H1 (cell line): ENCODE measurements at regions not wholly inside any gene's neighbourhood (a gene's known extent, or its start where the extent isn't known, plus 50 kb on each side); places are given as distances from the start of the nearest gene placed in this dataset.

Experiments used
- CTCF ChIA-PET: fragments of 300-600 bp; sonication (Branson Sonifier 250); formaldehyde crosslinking; loops from one replicate; lab custom pipeline; 2021; ENCODE audit not compliant: partially characterized antibody; lab: Charles Lee
- POLR2A ChIA-PET: fragments of 300-600 bp; sonication (Branson Sonifier 250); formaldehyde crosslinking; loops from one replicate; lab custom pipeline; 2021; ENCODE audit warnings: inconsistent platforms; ENCODE audit not compliant: partially characterized antibody; lab: Charles Lee
- DNase-seq, 2 experiments: peaks; one replicate each; pipeline versions ENCODE4 v3.0.0 to v3.0.0-alpha.2; 2010 to 2022; ENCODE audit warnings: low spot score in 2 of 2, low read depth in 1 of 2, mixed read lengths in 1 of 2
- FAIRE-seq: peaks from 2 replicates; lab custom pipeline; 2011; peaks lifted over from hg19 to GRCh38; lab: Jason Lieb, UNC
- H2AFZ ChIP-seq: 2 replicates; pipeline ENCODE4 v1.8.1; 2012; ENCODE audit warnings: low read length, inconsistent platforms
- H2AK5ac ChIP-seq: 2 replicates; pipeline ENCODE4 v1.6.1; 2013; ENCODE audit warnings: low read depth, low read length
- H2BK120ac ChIP-seq: replicated peaks from 2 replicates; pipeline ENCODE3; 2013; ENCODE audit warnings: low read depth, low read length, inconsistent platforms
- H2BK12ac ChIP-seq: 2 replicates; pipeline ENCODE4 v1.6.1; 2013; ENCODE audit warnings: low read depth, low read length
- H2BK15ac ChIP-seq: 2 replicates; pipeline ENCODE4 v1.6.1; 2013; ENCODE audit warnings: low read length
- H2BK20ac ChIP-seq: 2 replicates; pipeline ENCODE4 v1.6.1; 2013; ENCODE audit warnings: low read length
- H2BK5ac ChIP-seq: 2 replicates; pipeline ENCODE4 v1.6.1; 2013; ENCODE audit warnings: low read depth, low read length
- H3K14ac ChIP-seq: 2 replicates; pipeline ENCODE4 v1.6.1; 2013; ENCODE audit warnings: inconsistent platforms; ENCODE audit not compliant: insufficient read length
- H3K18ac ChIP-seq: 2 replicates; pipeline ENCODE4 v1.6.1; 2013; ENCODE audit warnings: low read length; ENCODE audit errors: extremely low read depth
- H3K23ac ChIP-seq: 2 replicates; pipeline ENCODE4 v1.6.1; 2013; ENCODE audit warnings: inconsistent platforms; ENCODE audit not compliant: insufficient read length
- H3K23me2 ChIP-seq: 2 replicates; pipeline ENCODE4 v1.6.1; 2013; ENCODE audit warnings: low read depth, low read length
- H3K27ac ChIP-seq: 2 replicates; pipeline ENCODE4 v1.6.1; 2011; ENCODE audit warnings: low read depth, low read length, inconsistent platforms
- H3K27me3 ChIP-seq, 4 experiments: replicated peaks in 1 of 4; 1 replicate in 1 of 4; 2 replicates in 3 of 4; pipeline versions ENCODE4 v1.6.1 to v1.8.1; 2011 to 2013; ENCODE audit warnings: low read length in 3 of 4, mild to moderate bottlenecking in 3 of 4, inconsistent platforms in 2 of 4, mixed read lengths in 2 of 4, moderate library complexity in 1 of 4; ENCODE audit not compliant: control insufficient read depth in 3 of 4, insufficient read depth in 3 of 4; ENCODE audit errors: extremely low read depth in 1 of 4
- H3K36me3 ChIP-seq, 4 experiments: 2 replicates each; pipeline versions ENCODE4 v1.6.1 to v1.8.1; 2011 to 2013; ENCODE audit warnings: mild to moderate bottlenecking in 4 of 4, low read length in 3 of 4, moderate library complexity in 2 of 4, control low read depth in 1 of 4, inconsistent platforms in 1 of 4; ENCODE audit not compliant: insufficient read depth in 4 of 4, control insufficient read depth in 2 of 4
- H3K4ac ChIP-seq: replicated peaks from 2 replicates; pipeline ENCODE3; 2013; ENCODE audit warnings: low read length, low read depth, mixed read lengths, inconsistent platforms; ENCODE audit not compliant: insufficient read length
- H3K4me1 ChIP-seq, 4 experiments: replicated peaks in 1 of 4; 1 replicate in 1 of 4; 2 replicates in 3 of 4; pipeline versions ENCODE4 v1.6.1 to v1.8.1; 2011 to 2013; ENCODE audit warnings: low read length in 3 of 4, inconsistent platforms in 2 of 4, mixed read lengths in 1 of 4; ENCODE audit not compliant: insufficient read depth in 4 of 4, control insufficient read depth in 3 of 4
- H3K4me2 ChIP-seq, 2 experiments: 2 replicates each; pipeline versions ENCODE4 v1.6.1 to v1.8.1; 2011 to 2013; ENCODE audit warnings: low read depth in 2 of 2, low read length in 2 of 2, control low read depth in 1 of 2, inconsistent platforms in 1 of 2, mild to moderate bottlenecking in 1 of 2; ENCODE audit not compliant: insufficient read depth in 1 of 2
- H3K4me3 ChIP-seq, 4 experiments: fragments of 200-600, 300-600 bp in 1 of 4; sonication (generic), shearing (Covaris generic), sonication (Bioruptor Twin) in 1 of 4; 2 replicates each; pipeline versions ENCODE4 v1.5.1 to v1.8.1; 2011 to 2016; ENCODE audit warnings: low read length in 4 of 4, low read depth in 3 of 4, control low read depth in 2 of 4, inconsistent platforms in 2 of 4, mild to moderate bottlenecking in 2 of 4, mixed read lengths in 1 of 4, moderate library complexity in 1 of 4; ENCODE audit not compliant: insufficient read depth in 2 of 4; ENCODE audit errors: extremely low read depth in 1 of 4
- H3K56ac ChIP-seq: replicated peaks from 2 replicates; pipeline ENCODE3; 2013; ENCODE audit warnings: low read depth, mild to moderate bottlenecking, mixed read lengths, low read length, inconsistent platforms; ENCODE audit not compliant: insufficient read length
- H3K79me1 ChIP-seq: 2 replicates; pipeline ENCODE4 v1.6.1; 2013; ENCODE audit warnings: low read depth, low read length, control low read depth
- H3K79me2 ChIP-seq, 2 experiments: 2 replicates each; pipeline versions ENCODE4 v1.6.1 to v1.8.1; 2012 to 2013; ENCODE audit warnings: low read length in 2 of 2, mild to moderate bottlenecking in 2 of 2, inconsistent platforms in 1 of 2; ENCODE audit not compliant: insufficient read depth in 2 of 2, control insufficient read depth in 1 of 2
- H3K9ac ChIP-seq, 4 experiments: replicated peaks in 1 of 4; 1 replicate in 1 of 4; 2 replicates in 3 of 4; pipeline versions ENCODE4 v1.6.1 to v1.8.1; 2011 to 2013; ENCODE audit warnings: low read depth in 3 of 4, low read length in 3 of 4, control low read depth in 2 of 4, mild to moderate bottlenecking in 2 of 4, moderate library complexity in 2 of 4, inconsistent platforms in 1 of 4; ENCODE audit errors: extremely low read depth in 1 of 4
- H3K9me3 ChIP-seq, 2 experiments: 2 replicates each; pipeline versions ENCODE4 v1.6.1 to v1.8.1; 2012 to 2013; ENCODE audit warnings: mild to moderate bottlenecking in 2 of 2, moderate library complexity in 2 of 2, control low read depth in 1 of 2, inconsistent platforms in 1 of 2, low read depth in 1 of 2, low read length in 1 of 2, mixed read lengths in 1 of 2; ENCODE audit not compliant: insufficient read depth in 2 of 2
- H4K20me1 ChIP-seq, 2 experiments: replicated peaks in 1 of 2; 2 replicates each; pipeline versions ENCODE3 to v1.8.1; 2011 to 2013; ENCODE audit warnings: inconsistent platforms in 2 of 2, low read length in 2 of 2, mild to moderate bottlenecking in 1 of 2; ENCODE audit not compliant: insufficient read depth in 2 of 2, control insufficient read depth in 1 of 2
- H4K5ac ChIP-seq: 2 replicates; pipeline ENCODE4 v1.6.1; 2013; ENCODE audit warnings: low read length, low read depth, mixed read lengths, inconsistent platforms; ENCODE audit not compliant: insufficient read length
- H4K8ac ChIP-seq: 2 replicates; pipeline ENCODE4 v1.8.0; 2013; ENCODE audit warnings: mild to moderate bottlenecking, moderate library complexity, low read length, inconsistent platforms; ENCODE audit not compliant: insufficient read depth; ENCODE audit errors: extremely low read depth
- H4K91ac ChIP-seq: replicated peaks from 2 replicates; pipeline ENCODE3; 2013; ENCODE audit warnings: low read length, mixed read lengths, inconsistent platforms; ENCODE audit not compliant: insufficient read length
- CREB1 ChIP-seq: IDR thresholded peaks from 2 replicates; pipeline ENCODE4 v1.6.1; 2012; ENCODE audit warnings: inconsistent platforms
- CTBP2 ChIP-seq: IDR thresholded peaks from 2 replicates; pipeline ENCODE4 v1.7.0; 2011; ENCODE audit warnings: borderline replicate concordance, mild to moderate bottlenecking, moderate library complexity, mixed read lengths, low read length; ENCODE audit not compliant: insufficient read depth, insufficient read length
- JUND ChIP-seq: IDR thresholded peaks from 2 replicates; pipeline ENCODE4 v1.6.1; 2011; ENCODE audit warnings: mild to moderate bottlenecking, improper control_type of control experiment, low read length
- NANOG ChIP-seq: IDR thresholded peaks from 2 replicates; pipeline ENCODE4 v1.6.1; 2011; ENCODE audit warnings: low read length, low read depth, mild to moderate bottlenecking, inconsistent platforms; ENCODE audit not compliant: insufficient read depth, poor library complexity, severe bottlenecking
- RAD21 ChIP-seq, 2 experiments: IDR thresholded peaks in 1 of 2; conservative IDR thresholded peaks in 1 of 2; 2 replicates each; pipeline ENCODE4 v1.6.1; 2011; ENCODE audit warnings: low read depth in 2 of 2, low read length in 2 of 2, improper control_type of control experiment in 1 of 2, inconsistent platforms in 1 of 2, mild to moderate bottlenecking in 1 of 2, moderate library complexity in 1 of 2
- RFX5 ChIP-seq: IDR thresholded peaks from 2 replicates; pipeline ENCODE4 v1.6.1; 2011; ENCODE audit warnings: low read depth, low read length, improper control_type of control experiment, borderline replicate concordance
- RNF2 ChIP-seq: fragments of 200-900, 300-1000 bp; sonication (generic); IDR thresholded peaks from 2 replicates; pipeline ENCODE4 v1.7.1; 2016; ENCODE audit warnings: borderline replicate concordance, low read depth, mild to moderate bottlenecking, antibody characterized with exemption, low read length; ENCODE audit not compliant: poor library complexity, severe bottlenecking; ENCODE audit errors: missing control alignments
- SIRT6 ChIP-seq: IDR thresholded peaks from one replicate; pipeline ENCODE4 v1.7.1; 2012; ENCODE audit warnings: low read length, inconsistent platforms
- SUZ12 ChIP-seq: fragments of 200-600 bp; sonication (generic); IDR thresholded peaks from 2 replicates; pipeline ENCODE4 v1.6.1; 2012; ENCODE audit warnings: mild to moderate bottlenecking, inconsistent platforms, low read length, moderate library complexity, mixed read lengths
- TEAD4 ChIP-seq: IDR thresholded peaks from 2 replicates; pipeline ENCODE4 v1.6.1; 2012; ENCODE audit warnings: low read depth, low read length, inconsistent platforms, mixed read lengths
- WGBS, 2 experiments: shearing (Covaris generic) in 1 of 2; methylation state at CpG; one replicate each; pipeline versions ENCODE4 v1.1.6 to v1.1.7; 2013 to 2015; ENCODE audit warnings: low lambda C conversion rate in 2 of 2, mixed read lengths in 2 of 2, inconsistent platforms in 1 of 2, low coverage in 1 of 2, missing lambda C conversion rate in 1 of 2; ENCODE audit not compliant: insufficient replicate concordance in 2 of 2, insufficient coverage in 1 of 2, insufficient read length in 1 of 2; ENCODE audit errors: extremely low coverage in 1 of 2, missing lambda C conversion rate in 1 of 2; 5-methylcytosine and 5-hydroxymethylcytosine counted together
- TF ChIP-seq, protein P1 (sequence below), 3 experiments: IDR thresholded peaks; 1 replicate in 2 of 3; 2 replicates in 1 of 3; pipeline versions ENCODE4 v1.5.1 to v1.6.1; 2011; ENCODE audit warnings: low read length in 3 of 3, mild to moderate bottlenecking in 3 of 3, inconsistent platforms in 2 of 3, low read depth in 1 of 3, moderate library complexity in 1 of 3; ENCODE audit not compliant: insufficient read depth in 1 of 3; ENCODE audit errors: control extremely low read depth in 1 of 3

DNA sequence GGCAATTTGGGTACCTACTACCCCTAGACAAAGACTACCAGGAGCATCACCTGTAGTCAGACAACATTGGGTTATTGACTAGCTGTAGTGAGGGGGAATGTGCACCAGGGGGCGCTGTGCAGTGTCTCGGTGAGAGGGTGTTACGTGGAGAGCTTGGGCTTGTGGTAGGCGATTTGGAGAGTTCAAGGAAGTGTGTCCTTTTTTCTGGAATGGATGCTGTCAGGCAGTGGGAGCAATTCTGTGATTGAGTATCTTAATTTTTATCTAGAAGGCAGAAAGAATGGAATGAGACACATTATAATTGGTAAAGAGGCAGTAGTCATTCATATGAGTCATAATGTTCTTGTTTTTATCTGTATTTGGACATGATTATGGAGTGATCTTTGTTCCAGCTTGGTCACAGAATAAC is 187.7 kb downstream of the GALC start:
- no peak overlapping the region for H2BK12ac ChIP-seq
- no peaks in the 10 kb centered on the region for H4K20me1 ChIP-seq
- no peaks in the 10 kb centered on the region for H3K23me2 ChIP-seq
- H4K91ac ChIP-seq: no peak overlapping the region
- H3K4me3 ChIP-seq: no peak overlapping the region
- ChIA-PET CTCF (interaction anchor here (0.6 to 4.7 kb wide), 37 partner anchors 9 to 908 kb away, joined by 3 to 62 read pairs (median 5); no protein-coding TSS in a partner anchor), POLR2A (no interaction called here)
- H3K4me1 ChIP-seq: no peaks in the 10 kb centered on the region
- no peaks in the 10 kb centered on the region for H3K36me3 ChIP-seq
- no peak overlapping the region for H4K5ac ChIP-seq
- H2BK15ac ChIP-seq: no peak overlapping the region
- no peak overlapping the region for H3K4ac ChIP-seq
- no peak overlapping the region for H3K23ac ChIP-seq
- no peak overlapping the region for H3K14ac ChIP-seq
- H2BK20ac ChIP-seq: no peak overlapping the region
- H3K9me3 ChIP-seq: no peaks in the 10 kb centered on the region
- no peak overlapping the region for H4K8ac ChIP-seq
- H3K27me3 ChIP-seq: no peaks in the 10 kb centered on the region
- no peak overlapping the region for H3K27ac ChIP-seq
- no peak overlapping the region for H2AK5ac ChIP-seq
- H2AFZ ChIP-seq: no peak overlapping the region
- H3K79me2 ChIP-seq: no peaks in the 10 kb centered on the region
- H3K9ac ChIP-seq: no peak overlapping the region
- H3K56ac ChIP-seq: no peak overlapping the region
- peak; percentile 29 to 88 for DNase-seq
- no peak overlapping the region for H3K4me2 ChIP-seq
- no peak overlapping the region for H2BK5ac ChIP-seq
- 18% methylated on average over 4 of the region's 4 CpGs; no CpG with 5 or more reads in 1 of the 2 experiments for WGBS, 2 experiments
- H2BK120ac ChIP-seq: no peak overlapping the region
- no peaks in the 10 kb centered on the region for H3K79me1 ChIP-seq
- peak; percentile 86 for FAIRE-seq
- no peak overlapping the region for H3K18ac ChIP-seq
- TF ChIP-seq CTBP2 (no peak), RNF2 (no peak), TEAD4 (peak; percentile 38; the same call in 1 of the 2 replicates), JUND (no peak), CREB1 (peak; percentile 46), NANOG (no peak), RAD21 (IDR thresholded peaks at IDR 0.05 in 1 of 2, conservative IDR thresholded peaks at IDR 0.05 in 1 of 2; ENCODE audit: low read depth in 2 of 2, low read length in 2 of 2) (peak; percentile 51 to 62), RFX5 (peak; percentile 78), SUZ12 (no peak), SIRT6 (no peak)
- TF ChIP-seq, protein P1, sequence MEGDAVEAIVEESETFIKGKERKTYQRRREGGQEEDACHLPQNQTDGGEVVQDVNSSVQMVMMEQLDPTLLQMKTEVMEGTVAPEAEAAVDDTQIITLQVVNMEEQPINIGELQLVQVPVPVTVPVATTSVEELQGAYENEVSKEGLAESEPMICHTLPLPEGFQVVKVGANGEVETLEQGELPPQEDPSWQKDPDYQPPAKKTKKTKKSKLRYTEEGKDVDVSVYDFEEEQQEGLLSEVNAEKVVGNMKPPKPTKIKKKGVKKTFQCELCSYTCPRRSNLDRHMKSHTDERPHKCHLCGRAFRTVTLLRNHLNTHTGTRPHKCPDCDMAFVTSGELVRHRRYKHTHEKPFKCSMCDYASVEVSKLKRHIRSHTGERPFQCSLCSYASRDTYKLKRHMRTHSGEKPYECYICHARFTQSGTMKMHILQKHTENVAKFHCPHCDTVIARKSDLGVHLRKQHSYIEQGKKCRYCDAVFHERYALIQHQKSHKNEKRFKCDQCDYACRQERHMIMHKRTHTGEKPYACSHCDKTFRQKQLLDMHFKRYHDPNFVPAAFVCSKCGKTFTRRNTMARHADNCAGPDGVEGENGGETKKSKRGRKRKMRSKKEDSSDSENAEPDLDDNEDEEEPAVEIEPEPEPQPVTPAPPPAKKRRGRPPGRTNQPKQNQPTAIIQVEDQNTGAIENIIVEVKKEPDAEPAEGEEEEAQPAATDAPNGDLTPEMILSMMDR (IDR thresholded peaks at IDR 0.05; ENCODE audit: control extremely low read depth in 1 of 3, insufficient read depth in 1 of 3, low read depth in 1 of 3, low read length in 3 of 3): peak; percentile 70 to 92 (median 70)
